GM20431 (cell line): ENCODE measurements at regions not wholly inside any gene's neighbourhood (a gene's known extent, or its start where the extent isn't known, plus 50 kb on each side); places are given as distances from the start of the nearest gene placed in this dataset.
"Not testable (repeated sequence)": the region's sequence is repeated elsewhere in the genome, so short reads cannot be mapped to it uniquely, and the experiment has no call there.

ENCODE experiments used
- in situ Hi-C: fragments of 300-500 bp; cut with MseI, MboI; formaldehyde crosslinking; loops from one replicate; pipeline ENCODE4 v1.15.0; 2020; ENCODE audit warnings: low sequenced_read_pairs; ENCODE audit not compliant: unreplicated experiment

DNA sequence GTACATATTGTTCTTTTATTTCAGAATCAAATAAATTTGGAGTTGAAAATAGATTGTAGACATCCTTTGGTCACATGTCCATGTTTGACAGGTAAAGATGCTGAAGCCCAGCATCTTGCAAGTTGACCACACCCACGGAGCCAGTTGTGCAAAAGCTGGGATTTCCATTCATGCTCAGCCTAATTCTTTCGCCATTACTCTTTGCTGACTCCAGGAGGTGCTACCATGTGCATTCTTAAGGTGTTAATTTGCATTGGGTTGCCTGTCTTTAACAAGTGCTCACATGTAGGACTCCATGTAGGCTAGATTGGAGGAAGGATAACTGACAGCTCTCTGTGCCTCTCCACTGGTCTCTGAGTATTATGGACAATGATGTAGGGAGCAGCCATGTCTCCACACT lies 660.7 kb downstream of the LMO4 start:
- in situ Hi-C loops: no loop called here

- in situ Hi-C loops: not testable (repeated sequence)
Observed at GRCh38 chr1:87992536-87992935, 663.9 kb downstream of the LMO4 start.

DNA sequence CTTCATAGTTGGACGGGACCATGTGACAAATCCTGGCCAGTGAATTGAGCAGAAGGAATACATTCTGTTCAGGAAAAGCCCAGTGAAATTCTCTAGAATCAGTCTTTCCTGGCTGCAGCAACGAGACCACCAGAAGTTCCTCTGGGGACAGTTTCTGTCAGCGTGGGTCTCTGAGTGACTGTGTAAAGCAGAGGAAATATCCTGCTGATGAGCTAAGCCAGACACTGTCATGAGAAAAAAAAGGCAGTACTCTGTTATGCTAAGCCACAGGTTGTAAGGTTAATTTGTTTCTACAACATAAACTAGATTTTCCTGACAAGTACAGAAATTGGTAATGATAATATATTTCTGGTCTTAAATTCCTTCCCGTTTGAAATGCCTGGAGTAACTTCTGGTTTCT lies 664.4 kb downstream of the LMO4 start:
- in situ Hi-C loops: no loop called here

- in situ Hi-C loops: no loop called here
Observed at GRCh38 chr1:87999852-88000251, 671.2 kb downstream of the LMO4 start.

DNA sequence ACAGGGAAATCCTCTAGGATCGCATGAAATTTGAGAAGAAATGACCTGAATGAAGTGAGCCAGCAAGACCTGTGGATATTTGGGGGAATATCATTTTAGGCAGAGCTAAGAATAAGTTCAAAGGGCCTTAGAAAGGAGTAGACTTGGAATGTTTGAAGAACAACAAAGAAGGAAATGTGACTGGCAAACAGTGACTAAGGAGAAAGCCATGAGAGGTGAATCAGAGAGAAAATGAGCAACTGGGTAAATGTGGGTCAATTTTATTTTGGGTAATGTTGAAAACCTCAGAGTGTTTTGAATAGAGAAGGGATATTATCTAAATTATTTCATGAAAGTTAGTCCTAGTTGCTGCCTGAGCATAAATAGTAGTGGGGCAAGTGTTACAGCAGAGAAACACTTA lies 672.8 kb downstream of the LMO4 start:
- in situ Hi-C loops: no loop called here

GRCh38 chr1:88003255-88003654 lies 674.6 kb downstream of the LMO4 start:
- in situ Hi-C loops: no loop called here

GRCh38 chr1:88009916-88010315 lies 674.2 kb upstream of the PKN2 start:
- in situ Hi-C loops: no loop called here

- in situ Hi-C loops: no loop called here
Observed at GRCh38 chr1:88013485-88013884, 670.6 kb upstream of the PKN2 start.

DNA sequence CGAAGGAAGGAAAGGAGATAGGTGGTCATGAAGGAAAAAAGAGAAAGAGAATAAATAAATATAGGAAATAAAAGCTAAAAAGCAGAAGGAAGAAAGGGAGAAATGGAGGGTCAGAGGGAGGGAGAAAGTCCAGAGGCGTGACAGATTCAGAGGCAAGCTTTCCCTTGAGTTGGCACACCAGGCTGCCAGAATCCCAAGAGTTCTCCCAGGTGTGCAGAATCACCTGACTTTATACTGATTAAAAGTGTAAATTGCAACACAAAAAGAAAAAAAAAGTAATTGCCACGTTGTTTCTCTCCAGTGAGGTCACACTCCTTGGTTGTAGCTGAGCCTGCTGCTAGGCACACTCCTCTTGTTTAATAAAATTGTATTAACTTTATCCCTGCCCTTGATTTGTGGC lies 669.9 kb upstream of the PKN2 start:
- in situ Hi-C loops: no loop called here

- in situ Hi-C loops: no loop called here
Observed at GRCh38 chr1:88016947-88017346, 667.1 kb upstream of the PKN2 start.

GRCh38 chr1:88021529-88021928 lies 662.5 kb upstream of the PKN2 start:
- in situ Hi-C loops: no loop called here

DNA sequence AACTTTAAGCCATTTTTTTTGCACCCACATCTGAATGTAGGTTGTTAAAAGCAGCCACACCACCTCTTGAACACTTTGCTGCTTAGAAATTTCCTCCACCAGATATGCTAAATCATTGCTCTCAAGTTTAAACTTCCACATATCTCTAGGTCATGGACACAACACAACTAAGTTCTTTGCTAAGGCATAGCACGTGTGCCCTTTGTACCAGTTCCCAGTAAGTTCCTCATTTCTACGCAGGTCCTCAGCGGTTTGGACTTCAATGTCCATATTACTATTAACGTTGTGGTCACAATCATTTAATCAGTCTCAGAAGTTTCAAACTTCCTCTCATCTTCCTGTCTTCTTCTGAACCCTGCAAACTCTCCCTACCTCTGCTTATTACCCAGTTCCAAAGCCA lies 661.6 kb upstream of the PKN2 start:
- in situ Hi-C loops: no loop called here

DNA sequence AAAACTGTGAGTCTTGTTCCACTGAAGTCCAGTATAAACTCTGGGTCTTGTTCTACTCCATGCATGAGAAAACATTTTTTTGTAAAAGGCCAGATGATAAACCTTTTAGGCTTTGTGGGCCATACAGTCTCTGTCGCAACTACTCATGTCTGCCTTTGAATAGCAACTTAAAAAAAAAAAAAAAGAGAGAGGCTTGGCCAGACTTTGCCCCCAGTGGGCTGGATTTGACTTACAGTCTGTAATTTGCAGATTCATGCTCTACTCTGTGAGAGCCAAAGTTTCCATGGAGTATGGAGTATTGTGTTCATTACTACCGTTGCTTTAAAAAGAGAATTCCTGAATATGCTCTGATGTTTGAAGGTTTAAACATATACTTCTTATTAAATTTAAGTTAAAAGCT lies 654.9 kb upstream of the PKN2 start:
- in situ Hi-C loops: no loop called here

GRCh38 chr1:88029899-88030298 lies 654.2 kb upstream of the PKN2 start:
- in situ Hi-C loops: no loop called here

DNA sequence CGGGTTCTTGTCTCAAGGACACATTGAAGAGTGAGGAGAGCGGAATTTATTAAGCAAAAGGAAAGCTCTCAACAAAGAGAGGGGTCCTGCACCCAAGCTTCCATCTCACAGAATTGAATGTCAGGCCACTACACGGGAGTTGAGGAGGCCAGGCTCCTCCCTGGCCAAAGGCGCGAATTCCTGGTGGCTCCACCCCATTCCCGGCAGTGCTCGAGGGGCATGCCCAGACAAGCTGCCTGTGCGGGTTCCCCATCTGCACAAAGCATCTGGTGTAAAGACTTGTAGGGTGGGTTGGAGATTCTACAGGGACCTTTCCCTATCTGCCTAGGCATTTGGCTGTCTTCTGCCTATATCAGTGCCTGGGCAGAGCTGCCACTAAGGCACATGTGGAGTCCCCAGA lies 648.5 kb upstream of the PKN2 start:
- in situ Hi-C loops: no loop called here

DNA sequence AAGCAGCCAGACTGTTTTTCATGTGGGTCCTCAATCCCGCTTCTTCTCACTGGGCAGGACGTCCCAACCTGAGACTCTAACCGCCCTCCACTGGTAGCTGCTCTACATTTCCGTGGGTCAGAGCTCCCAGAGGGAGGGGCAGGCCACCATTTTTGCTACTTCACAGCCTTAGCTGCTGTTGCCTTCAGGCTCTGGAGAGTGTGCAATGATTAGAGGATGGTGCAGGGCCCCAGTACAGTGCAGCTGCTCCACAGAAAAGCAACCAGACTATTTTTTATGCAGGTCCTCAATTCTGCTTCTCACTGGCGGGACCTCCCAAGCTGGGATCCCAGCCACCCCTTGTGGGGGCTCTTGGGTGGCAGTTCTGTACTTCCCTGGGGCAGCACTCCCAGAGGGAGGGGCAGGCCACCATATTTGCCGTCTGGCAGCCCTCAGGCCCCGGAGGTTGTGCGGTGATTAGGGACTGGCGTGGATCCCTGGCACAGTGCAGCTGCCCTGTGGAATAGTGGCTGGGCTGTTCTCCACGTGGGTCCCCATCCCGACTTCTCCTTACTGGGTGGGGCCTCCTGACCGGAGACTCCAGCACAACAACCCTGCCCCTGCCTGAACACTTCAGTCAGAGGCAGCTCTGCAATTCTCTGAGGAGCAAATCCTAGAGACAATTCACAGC lies 647.6 kb upstream of the PKN2 start:
- in situ Hi-C loops: no loop called here

GRCh38 chr1:88039240-88039639 lies 644.8 kb upstream of the PKN2 start:
- in situ Hi-C loops: no loop called here

DNA sequence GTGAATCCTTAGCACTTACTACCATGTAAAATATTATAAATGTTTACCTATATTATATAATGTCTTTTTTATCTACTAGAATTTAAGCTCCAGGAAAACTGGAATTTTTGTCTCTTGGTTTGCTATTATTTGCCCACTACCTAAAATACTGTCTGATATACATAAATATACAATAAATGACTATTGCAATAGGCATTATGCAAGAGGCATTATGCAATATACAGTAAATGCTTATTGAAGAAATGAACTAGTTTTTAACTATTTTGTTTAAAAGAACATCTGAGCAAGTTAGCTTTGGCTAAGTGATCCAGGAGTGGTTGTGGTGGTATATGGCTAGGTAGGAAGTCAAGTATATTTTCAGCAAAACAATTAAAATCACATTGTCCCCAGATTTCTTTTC lies 640.2 kb upstream of the PKN2 start:
- in situ Hi-C loops: no loop called here

GRCh38 chr1:88052167-88052566 lies 631.9 kb upstream of the PKN2 start:
- in situ Hi-C loops: no loop called here

GRCh38 chr1:88053065-88053464 lies 631.0 kb upstream of the PKN2 start:
- in situ Hi-C loops: no loop called here

GRCh38 chr1:88056881-88057280 lies 627.2 kb upstream of the PKN2 start:
- in situ Hi-C loops: no loop called here

DNA sequence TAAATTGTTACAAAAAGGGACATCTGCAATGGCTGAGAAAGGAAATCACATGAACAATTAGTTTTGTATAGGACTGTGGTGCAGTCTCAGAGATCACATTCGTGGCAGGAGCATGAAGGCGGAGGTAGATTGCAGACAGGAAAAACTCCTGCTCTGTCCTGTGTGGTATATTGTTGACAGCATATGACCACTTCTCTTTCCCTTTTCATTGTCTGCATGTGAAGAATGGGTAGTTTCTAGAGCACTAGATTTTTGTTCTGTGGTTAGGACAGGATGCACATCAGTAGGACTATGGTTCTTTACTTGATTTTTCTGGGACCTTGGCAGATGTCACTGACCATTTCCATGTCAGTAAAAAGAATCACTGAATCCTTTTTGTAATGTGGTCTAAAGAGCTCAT lies 625.9 kb upstream of the PKN2 start:
- in situ Hi-C loops: no loop called here
